ENCODE measurements at regions not wholly inside any gene's neighbourhood (a gene's known extent, or its start where the extent isn't known, plus 50 kb on each side); places are given as distances from the start of the nearest gene placed in this dataset.

GRCh38 chr5:123802298-123802951 is 290.4 kb downstream of the CSNK1G3 start:
- no peak for TF ChIP-seq POLR2A (IDR thresholded peaks at IDR 0.05)
- no peak for TF ChIP-seq CTCF (IDR thresholded peaks at IDR 0.05)

Data from lower leg skin (tissue), 3 donors.